Astrocyte of the hippocampus (primary cell): ENCODE measurements at regions not wholly inside any gene's neighbourhood (a gene's known extent, or its start where the extent isn't known, plus 50 kb on each side); places are given as distances from the start of the nearest gene placed in this dataset.
"Not testable (repeated sequence)": the region's sequence is repeated elsewhere in the genome, so short reads cannot be mapped to it uniquely, and the experiment has no call there.

Experiments used
- DNase-seq: peaks from one replicate; pipeline ENCODE4 v3.0.0; 2011; ENCODE audit warnings: low read depth, low spot score

DNA sequence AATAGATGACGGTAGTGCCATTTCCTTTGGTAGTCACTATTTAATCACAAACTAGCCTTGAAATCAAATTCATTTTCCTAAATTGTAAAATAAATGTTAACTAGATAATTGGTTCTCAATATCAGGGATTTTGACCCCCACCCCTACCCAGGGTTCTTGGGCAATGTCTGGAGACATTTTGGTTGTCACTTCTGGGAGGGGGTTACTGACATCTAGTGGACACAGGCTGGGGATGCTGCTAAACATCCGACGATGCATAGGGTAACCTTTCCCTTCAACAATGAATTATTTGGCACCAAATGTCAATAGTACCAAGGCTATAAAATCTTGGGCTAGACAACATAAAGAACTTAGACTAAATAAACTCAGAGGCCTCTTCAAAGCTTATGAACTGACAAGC is 285.8 kb upstream of the TRPC5 start:
- DNase-seq: no peak

- DNase-seq: no peak
Measured at GRCh38 chrX:112367065-112367464, 284.5 kb upstream of the TRPC5 start.

DNA sequence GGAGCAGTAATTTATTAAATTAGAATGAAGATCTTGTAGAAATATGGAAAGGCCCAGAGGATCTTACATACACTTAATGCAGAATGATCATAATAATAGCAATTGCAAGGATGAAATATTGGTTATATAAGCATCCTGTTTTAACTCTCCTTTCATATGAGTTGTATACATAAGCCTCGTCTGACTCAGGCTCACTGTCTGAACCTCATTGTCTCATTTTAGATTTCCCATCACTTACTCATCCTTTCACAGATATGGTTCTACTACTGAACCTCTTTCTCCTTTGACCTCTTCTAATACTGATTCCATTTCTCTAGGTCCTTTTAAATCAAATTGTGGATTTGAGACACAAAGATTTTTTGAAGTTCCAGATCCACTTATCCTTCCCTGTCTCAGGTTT is 277.3 kb upstream of the TRPC5 start:
- DNase-seq: no peak

DNA sequence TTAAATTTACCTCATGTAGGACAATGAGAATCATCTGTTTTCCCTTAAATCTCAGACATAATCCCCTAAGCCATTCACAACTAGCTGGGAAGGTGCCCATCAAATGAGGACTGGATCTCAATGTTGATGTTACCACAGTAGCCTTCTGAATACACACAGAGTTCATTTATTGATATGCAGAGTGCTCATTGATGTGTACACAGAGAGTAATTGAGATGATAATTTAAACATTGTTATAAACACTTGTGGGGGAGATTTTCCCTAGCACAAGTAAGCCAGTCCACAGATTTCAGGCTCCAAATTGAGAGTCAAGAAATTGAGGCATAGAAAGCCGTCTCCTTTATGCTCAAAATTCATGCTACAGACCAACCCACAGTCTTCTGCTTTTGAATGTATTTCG is 273.4 kb upstream of the TRPC5 start:
- DNase-seq: no peak

DNA sequence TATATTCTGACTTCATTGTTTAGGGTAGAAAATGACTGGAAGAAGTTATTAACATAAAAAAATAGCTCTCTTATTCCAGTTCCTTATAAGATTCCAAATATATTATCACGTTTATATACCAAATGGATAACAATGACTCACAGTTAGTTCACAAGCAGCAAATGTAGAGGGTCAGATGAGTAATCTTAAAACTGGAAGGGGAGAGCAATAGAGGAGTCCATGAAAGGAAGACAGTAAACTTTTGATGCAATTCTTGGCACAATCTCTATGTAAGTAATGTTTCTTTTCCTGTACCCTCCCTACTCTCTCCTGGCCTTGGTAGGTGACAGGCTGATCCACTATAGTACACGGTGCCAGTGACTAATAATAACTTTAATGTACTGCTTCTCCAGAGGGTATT is 259.0 kb upstream of the TRPC5 start:
- DNase-seq: no peak

GRCh38 chrX:112313201-112313600 is 230.6 kb upstream of the TRPC5 start:
- DNase-seq: no peak

DNA sequence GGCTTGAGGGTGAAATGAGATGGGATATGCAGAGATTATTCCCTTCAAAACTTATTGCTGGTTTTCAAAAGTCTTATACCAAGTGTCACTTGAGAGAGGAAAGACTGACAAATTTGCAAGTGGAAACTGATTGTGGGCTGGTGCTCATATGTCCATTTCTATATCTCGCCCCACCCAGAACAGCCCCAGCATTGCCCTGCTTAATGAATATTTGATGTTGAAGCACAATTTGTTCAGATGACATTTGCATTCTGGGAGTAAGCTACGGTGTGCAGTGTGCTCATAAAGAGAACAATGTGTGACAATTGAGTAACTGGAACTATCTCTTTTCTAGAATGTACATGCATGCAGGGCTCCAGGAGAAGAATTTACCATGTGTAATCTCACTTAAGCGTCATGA is 223.5 kb upstream of the TRPC5 start:
- no peak for DNase-seq

- no peak for DNase-seq
Measured at GRCh38 chrX:112279940-112280339, 197.4 kb upstream of the TRPC5 start.

DNA sequence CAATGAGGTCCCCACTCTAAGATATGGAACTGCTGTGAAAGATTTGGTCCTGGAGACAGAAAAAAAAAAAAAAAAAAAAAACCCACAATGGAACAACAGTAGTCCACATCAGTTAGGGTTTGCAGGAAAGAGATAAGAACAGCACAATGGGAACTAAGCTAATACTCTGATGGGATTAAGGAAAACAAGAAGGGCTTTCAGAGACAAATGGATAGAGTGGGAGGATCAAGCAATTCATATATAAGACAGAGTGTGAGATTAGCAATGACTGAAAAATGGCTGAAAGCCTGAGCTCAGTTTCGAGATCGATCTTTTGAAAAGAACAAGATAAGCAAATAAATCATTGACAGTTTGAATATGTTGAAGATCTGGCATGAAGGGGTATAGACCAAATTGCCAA is 188.4 kb upstream of the TRPC5 start:
- no peak for DNase-seq

GRCh38 chrX:112266136-112266535 is 183.6 kb upstream of the TRPC5 start:
- peak; percentile 0 for DNase-seq

DNA sequence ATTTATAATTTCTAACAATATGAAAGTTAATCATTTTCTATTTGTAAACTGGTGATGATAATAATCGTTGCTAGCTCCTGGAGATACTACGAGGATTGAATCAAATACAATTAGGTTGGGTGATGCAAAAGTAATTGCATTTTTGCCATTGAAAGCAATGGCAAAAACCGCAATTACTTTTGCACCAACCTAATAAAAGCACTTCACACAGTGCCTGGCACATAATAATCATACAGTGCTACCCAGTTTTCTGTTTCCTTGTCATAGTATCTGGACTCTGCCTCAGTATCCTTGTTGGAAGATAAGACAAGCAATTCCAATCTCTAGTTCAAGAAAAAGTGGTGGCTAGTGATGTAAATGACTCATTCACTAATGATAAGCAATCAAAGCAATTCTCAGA is 176.8 kb upstream of the TRPC5 start:
- DNase-seq: no peak

DNA sequence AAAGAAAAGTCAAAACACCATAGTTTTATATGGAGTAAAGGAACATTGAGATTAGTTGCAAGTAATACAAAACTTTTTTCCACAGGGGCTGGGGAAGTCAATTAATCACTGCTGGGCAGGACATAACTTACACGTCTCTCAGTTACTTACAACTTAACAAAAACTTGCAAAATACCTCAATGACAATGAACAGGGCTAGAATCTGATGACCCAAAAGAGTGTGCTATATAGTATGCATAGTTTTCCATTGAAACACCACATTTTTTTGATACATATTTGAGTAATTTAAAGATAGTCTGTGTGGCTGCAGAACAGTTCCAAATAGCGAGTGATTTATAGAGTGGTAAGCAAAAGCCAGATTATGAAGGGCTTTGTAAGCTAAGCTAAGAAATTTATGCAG is 172.3 kb upstream of the TRPC5 start:
- no peak for DNase-seq

- no peak for DNase-seq
Measured at GRCh38 chrX:112247714-112248113, 165.1 kb upstream of the TRPC5 start.

- peak; percentile 13 for DNase-seq
Measured at GRCh38 chrX:112235547-112235946, 153.0 kb upstream of the TRPC5 start.

DNA sequence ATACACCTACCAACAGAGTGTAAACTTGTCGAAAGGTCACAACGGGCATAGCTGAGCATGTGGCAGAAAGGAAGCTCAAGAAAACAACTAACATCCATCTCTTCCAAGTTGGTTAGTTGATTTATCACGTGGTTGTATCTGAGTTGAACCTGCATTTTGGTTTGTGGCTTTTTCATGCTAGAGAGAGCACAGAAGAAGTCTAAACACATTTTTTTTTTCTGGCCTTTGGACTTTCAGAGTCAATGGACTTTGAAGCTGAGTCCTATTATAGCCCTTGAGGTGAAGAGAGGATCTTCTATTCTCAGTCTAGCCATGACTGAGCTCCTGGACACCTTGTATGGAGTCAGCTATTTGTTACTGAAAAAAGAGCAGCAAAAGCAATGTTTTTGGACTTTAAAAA is 150.6 kb upstream of the TRPC5 start:
- no peak for DNase-seq

DNA sequence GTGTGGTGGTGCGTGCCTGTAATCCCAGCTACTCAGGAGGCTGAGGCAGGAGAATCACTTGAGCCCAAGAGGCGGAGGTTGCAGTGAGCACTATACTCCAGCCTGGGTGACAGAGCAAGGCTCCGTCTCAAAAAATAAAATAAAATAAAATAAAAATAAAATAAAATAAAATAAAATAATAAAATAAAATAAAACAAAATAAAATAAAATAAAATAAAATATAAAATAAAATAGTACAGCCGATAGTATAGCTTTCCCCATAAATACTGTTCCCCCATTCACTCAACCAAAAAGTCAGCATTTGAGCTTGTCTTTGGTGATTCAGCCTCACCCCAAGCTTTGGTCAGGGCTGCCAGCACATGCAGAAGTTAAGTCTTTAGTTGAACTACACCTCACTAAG is 144.2 kb upstream of the TRPC5 start:
- not testable (repeated sequence) for DNase-seq

DNA sequence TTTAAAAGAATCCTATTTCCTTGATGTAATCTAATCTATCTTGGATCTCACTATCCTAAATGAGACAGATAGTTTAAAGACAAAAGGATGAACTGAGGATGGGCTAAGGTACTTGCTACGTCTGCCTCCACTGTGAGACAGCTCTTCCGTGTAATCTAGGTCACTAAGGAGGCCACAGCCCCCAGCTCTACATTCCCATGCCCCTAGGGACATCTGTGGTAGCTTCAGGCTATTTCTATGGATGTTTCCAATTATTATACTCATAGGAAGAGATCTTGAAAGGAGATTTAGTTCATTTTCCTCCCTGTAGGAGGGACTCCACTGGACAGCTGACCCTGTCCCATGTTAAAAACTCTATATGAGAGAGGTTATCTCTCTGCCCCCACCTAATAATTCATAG is 140.8 kb upstream of the TRPC5 start:
- no peak for DNase-seq

DNA sequence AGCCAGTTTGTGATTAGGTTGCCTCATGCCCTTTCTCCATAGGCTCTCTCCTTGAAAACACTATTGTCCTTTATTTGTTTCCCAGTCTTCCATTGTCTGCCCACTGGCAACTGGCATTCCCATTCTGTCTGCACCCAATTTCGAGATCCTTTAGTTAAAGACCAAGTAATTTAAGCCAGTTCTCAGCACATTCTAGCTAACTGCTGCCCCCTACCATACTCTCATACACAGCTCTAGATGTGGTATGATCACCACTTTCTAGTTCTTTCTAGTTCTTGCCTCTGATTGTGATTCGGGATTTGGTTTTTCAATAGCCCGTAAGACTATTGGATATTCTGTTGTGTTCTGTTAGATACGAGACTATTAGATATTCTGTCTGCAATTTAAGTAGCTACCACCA is 135.8 kb upstream of the TRPC5 start:
- DNase-seq: no peak

GRCh38 chrX:112211459-112211858 is 128.9 kb upstream of the TRPC5 start:
- peak; percentile 56 for DNase-seq

GRCh38 chrX:112197840-112198239 is 115.3 kb upstream of the TRPC5 start:
- no peak for DNase-seq

DNA sequence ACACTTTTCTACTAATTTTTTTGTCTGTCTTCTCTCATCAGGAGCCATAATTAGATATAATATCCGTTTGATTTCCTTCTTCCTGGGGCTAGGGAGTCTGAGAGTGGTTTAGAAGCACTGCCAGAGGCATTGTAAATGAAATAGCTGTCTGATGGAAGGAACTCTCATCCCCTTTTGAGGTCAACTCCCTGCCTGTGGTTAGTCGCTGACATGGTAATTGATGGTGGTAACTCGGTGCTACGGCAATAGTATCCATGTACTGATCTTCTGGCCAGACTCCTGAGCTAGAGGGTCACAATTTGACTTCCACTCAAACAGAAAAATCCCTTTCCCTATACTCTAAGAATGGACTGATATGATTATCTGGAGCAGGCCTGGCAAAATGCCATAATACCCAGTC is 108.1 kb upstream of the TRPC5 start:
- peak; percentile 20 for DNase-seq

DNA sequence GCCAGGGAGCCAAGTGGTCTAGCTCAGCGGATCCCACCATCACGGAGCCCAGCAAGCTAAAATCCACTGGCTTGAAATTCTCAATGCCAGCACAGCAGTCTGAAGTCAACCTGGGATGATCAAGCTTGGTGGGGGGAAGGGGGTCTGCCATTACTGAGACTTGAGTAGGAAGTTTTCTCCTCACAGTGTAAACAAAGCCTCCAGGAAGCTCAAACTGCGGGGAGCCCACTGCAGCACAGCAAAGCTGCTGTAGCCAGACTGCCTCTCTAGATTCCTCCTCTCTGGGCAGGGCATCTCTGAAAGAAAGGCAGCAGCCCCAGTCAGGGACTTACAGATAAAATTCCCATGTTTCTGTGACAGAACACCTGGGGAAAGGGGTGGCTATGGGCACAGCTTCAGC is 98.8 kb upstream of the TRPC5 start:
- DNase-seq: not testable (repeated sequence)

- no peak for DNase-seq
Measured at GRCh38 chrX:112164420-112164819, 81.8 kb upstream of the TRPC5 start.

DNA sequence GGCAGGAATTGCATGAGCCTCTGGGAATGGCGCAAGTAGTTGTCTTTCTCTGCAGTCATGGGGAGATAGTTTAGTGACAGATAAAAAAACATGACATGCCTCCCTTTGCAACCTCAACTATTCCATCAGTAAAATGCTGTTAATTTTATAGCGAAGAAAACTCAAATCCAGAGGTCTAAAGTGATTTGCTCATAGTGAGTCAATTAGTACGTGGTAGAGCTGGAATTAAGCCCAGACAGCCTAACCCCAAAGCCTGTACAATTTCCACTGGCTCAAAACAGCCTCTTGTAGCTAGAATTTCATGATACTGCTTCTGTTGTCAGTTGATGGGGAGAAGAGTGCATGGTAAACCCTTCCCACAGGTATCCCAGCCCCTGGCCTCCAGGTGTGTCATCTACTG is 81.3 kb upstream of the TRPC5 start:
- peak; percentile 65 for DNase-seq

- no peak for DNase-seq
Measured at GRCh38 chrX:112148397-112148796, 65.8 kb upstream of the TRPC5 start.
